MCF 10A (cell line): ENCODE measurements at regions not wholly inside any gene's neighbourhood (a gene's known extent, or its start where the extent isn't known, plus 50 kb on each side); places are given as distances from the start of the nearest gene placed in this dataset.

ENCODE experiments used
- BruUV-seq: library from RNA; stranded (reverse); fragments of 400-500 nt; replicated peaks from 2 replicates; lab custom pipeline; 2021; lab: Mats Ljungman, UMichigan
- CTCF ChIA-PET: fragments of 300-600 bp; sonication (Branson Sonifier 250); formaldehyde crosslinking; extraction: SDS; loops from one replicate; lab custom pipeline; 2021; ENCODE audit warnings: antibody characterized with exemption, inconsistent platforms; lab: Yijun Ruan, JAX
- POLR2A ChIA-PET: fragments of 300-600, 350-650 bp; sonication (Branson Sonifier 250); formaldehyde crosslinking; extraction: SDS; loops from one replicate; lab custom pipeline; 2020; ENCODE audit warnings: antibody characterized with exemption, inconsistent platforms; lab: Yijun Ruan, JAX
- DNase-seq: peaks from one replicate; pipeline ENCODE4 v3.0.0-alpha.2; 2018; ENCODE audit not compliant: unreplicated experiment
- H3K27ac Mint-ChIP-seq: one replicate; pipeline ENCODE4 v1.8.0; 2022; ENCODE audit warnings: mild to moderate bottlenecking, low read depth, mixed read lengths; ENCODE audit not compliant: unreplicated experiment
- H3K27me3 Mint-ChIP-seq: one replicate; pipeline ENCODE4 v1.8.0; 2022; ENCODE audit warnings: mixed read lengths; ENCODE audit not compliant: insufficient read depth, unreplicated experiment
- H3K36me3 Mint-ChIP-seq: one replicate; pipeline ENCODE4 v1.8.0; 2022; ENCODE audit warnings: mild to moderate bottlenecking, moderate library complexity, mixed read lengths; ENCODE audit not compliant: insufficient read depth, unreplicated experiment
- H3K4me1 Mint-ChIP-seq: one replicate; pipeline ENCODE4 v1.8.0; 2022; ENCODE audit warnings: mixed read lengths; ENCODE audit not compliant: insufficient read depth, unreplicated experiment
- H3K4me3 Mint-ChIP-seq: one replicate; pipeline ENCODE4 v1.8.0; 2022; ENCODE audit warnings: mild to moderate bottlenecking, moderate library complexity, mixed read lengths; ENCODE audit not compliant: unreplicated experiment
- H3K9me3 Mint-ChIP-seq: one replicate; pipeline ENCODE4 v1.8.0; 2022; ENCODE audit warnings: mixed read lengths; ENCODE audit not compliant: unreplicated experiment
- intact Hi-C: fragments of 100-400 bp; cut with micrococcal nuclease; formaldehyde crosslinking; loops from 2 replicates; pipeline ENCODE4 v1.14.1; 2022
- TF ChIP-seq, protein P1 (sequence below): fragments of 200-600 bp; IDR thresholded peaks from one replicate; pipeline ENCODE4 v1.8.0; 2022; ENCODE audit warnings: antibody characterized with exemption, mild to moderate bottlenecking; ENCODE audit not compliant: unreplicated experiment

GRCh38 chr4:132498215-132498614 is 650.9 kb upstream of the PCDH10 start:
- Mint-ChIP-seq H3K27me3 (no peaks in the 10 kb centered on the region), H3K27ac (no peak overlapping the region), H3K36me3 (no peaks in the 10 kb centered on the region), H3K9me3 (no peaks in the 10 kb centered on the region), H3K4me3 (no peak overlapping the region), H3K4me1 (no peaks in the 10 kb centered on the region)
- no peak for DNase-seq
- ChIA-PET POLR2A (interaction anchor here (0.7 kb wide), 1 partner anchor 29 kb away, joined by 3 read pairs; no protein-coding TSS in a partner anchor), CTCF (interaction anchor here (0.5 to 1.0 kb wide), 4 partner anchors 30 to 1788 kb away, joined by 3 to 5 read pairs (median 4); no protein-coding TSS in a partner anchor)
- BruUV-seq = no TSS peak
- intact Hi-C loops = no loop called here
- TF ChIP-seq, protein P1, sequence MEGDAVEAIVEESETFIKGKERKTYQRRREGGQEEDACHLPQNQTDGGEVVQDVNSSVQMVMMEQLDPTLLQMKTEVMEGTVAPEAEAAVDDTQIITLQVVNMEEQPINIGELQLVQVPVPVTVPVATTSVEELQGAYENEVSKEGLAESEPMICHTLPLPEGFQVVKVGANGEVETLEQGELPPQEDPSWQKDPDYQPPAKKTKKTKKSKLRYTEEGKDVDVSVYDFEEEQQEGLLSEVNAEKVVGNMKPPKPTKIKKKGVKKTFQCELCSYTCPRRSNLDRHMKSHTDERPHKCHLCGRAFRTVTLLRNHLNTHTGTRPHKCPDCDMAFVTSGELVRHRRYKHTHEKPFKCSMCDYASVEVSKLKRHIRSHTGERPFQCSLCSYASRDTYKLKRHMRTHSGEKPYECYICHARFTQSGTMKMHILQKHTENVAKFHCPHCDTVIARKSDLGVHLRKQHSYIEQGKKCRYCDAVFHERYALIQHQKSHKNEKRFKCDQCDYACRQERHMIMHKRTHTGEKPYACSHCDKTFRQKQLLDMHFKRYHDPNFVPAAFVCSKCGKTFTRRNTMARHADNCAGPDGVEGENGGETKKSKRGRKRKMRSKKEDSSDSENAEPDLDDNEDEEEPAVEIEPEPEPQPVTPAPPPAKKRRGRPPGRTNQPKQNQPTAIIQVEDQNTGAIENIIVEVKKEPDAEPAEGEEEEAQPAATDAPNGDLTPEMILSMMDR = no peak

DNA sequence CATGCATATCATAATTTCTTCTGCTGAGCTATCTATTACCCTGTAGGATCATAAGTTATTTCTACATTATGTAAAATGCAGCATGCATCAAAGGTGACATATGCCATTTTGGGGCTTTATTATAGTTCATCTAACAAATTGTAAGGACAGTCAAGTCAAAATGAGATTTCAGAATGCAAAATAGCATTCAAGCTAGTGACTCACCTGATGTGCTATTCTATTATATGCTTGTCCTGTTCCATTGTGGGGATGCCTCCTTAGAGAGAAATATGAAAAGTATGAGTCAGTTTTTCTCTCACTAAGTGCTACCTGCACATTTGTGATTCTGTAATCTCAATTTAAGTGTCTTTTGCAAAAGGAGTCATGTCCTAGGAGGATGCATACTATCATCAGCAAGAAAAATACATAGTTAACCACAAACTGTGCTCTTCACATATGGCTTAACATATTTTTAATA is 647.0 kb upstream of the PCDH10 start:
- no peaks in the 10 kb centered on the region for H3K36me3 Mint-ChIP-seq
- H3K27me3 Mint-ChIP-seq = no peaks in the 10 kb centered on the region
- no peaks in the 10 kb centered on the region for H3K9me3 Mint-ChIP-seq
- intact Hi-C loops = loop anchor here (10.0 kb wide), 1 partner anchor 113 kb away; no protein-coding TSS in a partner anchor
- H3K27ac Mint-ChIP-seq = no peak overlapping the region
- TF ChIP-seq, protein P1 = no peak
- ChIA-PET POLR2A (interaction anchor here (0.7 kb wide), 1 partner anchor 218 kb away, joined by 3 read pairs; no protein-coding TSS in a partner anchor), CTCF (interaction anchor here (0.6 kb wide), 1 partner anchor 92 kb away, joined by 4 read pairs; no protein-coding TSS in a partner anchor)
- H3K4me3 Mint-ChIP-seq = no peak overlapping the region
- no peaks in the 10 kb centered on the region for H3K4me1 Mint-ChIP-seq
- DNase-seq = peak; percentile 6
- BruUV-seq = no TSS peak

DNA sequence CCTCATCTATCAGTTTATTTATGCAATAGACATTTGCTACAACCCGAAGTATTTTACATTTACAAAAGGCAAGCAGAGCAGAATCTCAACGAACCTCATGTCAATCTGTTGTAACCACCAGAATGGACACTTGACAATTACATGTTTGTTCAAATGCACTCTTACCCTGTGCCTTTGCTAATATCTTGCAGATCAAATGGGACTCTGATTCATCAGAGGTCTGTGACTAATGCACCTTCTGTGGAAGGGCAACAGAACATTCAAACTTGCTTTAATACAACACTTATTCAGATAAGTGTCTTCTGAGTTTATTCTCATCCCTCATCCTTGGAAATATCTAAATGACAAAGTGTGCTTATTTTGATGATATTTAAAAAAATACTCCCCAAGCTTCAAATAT is 644.7 kb upstream of the PCDH10 start:
- DNase-seq = peak; percentile 33
- TF ChIP-seq, protein P1 = no peak
- no peak overlapping the region for H3K27ac Mint-ChIP-seq
- intact Hi-C loops = loop anchor here (10.0 kb wide), 1 partner anchor 110 kb away; no protein-coding TSS in a partner anchor
- H3K9me3 Mint-ChIP-seq = no peaks in the 10 kb centered on the region
- no peaks in the 10 kb centered on the region for H3K36me3 Mint-ChIP-seq
- ChIA-PET CTCF (no interaction called here), POLR2A (no interaction called here)
- no peaks in the 10 kb centered on the region for H3K27me3 Mint-ChIP-seq
- no peaks in the 10 kb centered on the region for H3K4me1 Mint-ChIP-seq
- no TSS peak for BruUV-seq
- no peak overlapping the region for H3K4me3 Mint-ChIP-seq

DNA sequence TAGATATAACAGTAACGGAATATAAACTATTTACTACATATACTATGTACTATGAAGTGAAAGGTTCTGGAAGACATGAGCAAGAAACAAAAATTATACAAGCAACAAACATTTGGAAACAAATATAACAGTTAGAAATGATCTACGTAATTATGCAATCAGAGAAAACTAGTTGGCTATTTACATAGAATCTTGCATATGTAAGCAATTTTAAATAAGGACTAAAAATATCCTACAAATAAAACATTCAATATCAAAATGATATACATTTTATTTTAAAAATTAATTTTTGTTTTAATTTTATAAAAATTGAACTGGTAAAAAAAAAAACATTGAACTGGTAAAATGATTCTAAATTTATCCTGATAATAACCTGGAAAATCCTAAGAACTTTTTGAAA is 642.5 kb upstream of the PCDH10 start:
- no TSS peak for BruUV-seq
- CTCF ChIA-PET = no interaction called here
- POLR2A ChIA-PET = no interaction called here
- no peaks in the 10 kb centered on the region for H3K27me3 Mint-ChIP-seq
- H3K27ac Mint-ChIP-seq = no peak overlapping the region
- no peaks in the 10 kb centered on the region for H3K4me1 Mint-ChIP-seq
- no peak for DNase-seq
- intact Hi-C loops = loop anchor here (10.0 kb wide), 1 partner anchor 108 kb away; no protein-coding TSS in a partner anchor
- H3K9me3 Mint-ChIP-seq = no peaks in the 10 kb centered on the region
- TF ChIP-seq, protein P1 = no peak
- H3K4me3 Mint-ChIP-seq = no peak overlapping the region
- no peaks in the 10 kb centered on the region for H3K36me3 Mint-ChIP-seq
